ENCODE measurements at regions not wholly inside any gene's neighbourhood (a gene's known extent, or its start where the extent isn't known, plus 50 kb on each side); places are given as distances from the start of the nearest gene placed in this dataset.

GRCh38 chr9:129473523-129474244 lies 147.2 kb downstream of the C9orf50 start:
- DNase-seq (ENCODE audit: low spot score) = no peak

- DNase-seq (ENCODE audit: low spot score) = no peak
Observed at GRCh38 chr9:129472651-129473102, 148.2 kb downstream of the C9orf50 start.

- DNase-seq (ENCODE audit: low spot score) = no peak
Observed at GRCh38 chr9:129471201-129472019, 149.5 kb downstream of the C9orf50 start.

DNA sequence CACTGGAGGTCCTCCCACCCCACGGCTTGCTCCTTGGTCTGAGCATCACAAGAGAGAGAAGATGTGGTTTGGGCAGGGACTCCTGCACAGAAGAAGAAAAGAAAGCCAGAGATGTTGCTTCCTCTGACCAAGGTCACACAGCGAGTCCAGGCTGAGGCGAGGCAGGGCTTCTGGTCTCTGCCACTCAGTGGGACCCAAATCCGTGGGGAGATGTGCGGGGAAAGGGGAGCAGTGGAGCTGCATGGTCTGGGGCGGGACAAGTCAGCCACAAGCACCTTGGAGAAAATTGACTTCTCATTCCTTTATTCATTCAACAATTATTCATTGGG lies 150.9 kb downstream of the C9orf50 start:
- no peak for DNase-seq (ENCODE audit: low spot score)

DNA sequence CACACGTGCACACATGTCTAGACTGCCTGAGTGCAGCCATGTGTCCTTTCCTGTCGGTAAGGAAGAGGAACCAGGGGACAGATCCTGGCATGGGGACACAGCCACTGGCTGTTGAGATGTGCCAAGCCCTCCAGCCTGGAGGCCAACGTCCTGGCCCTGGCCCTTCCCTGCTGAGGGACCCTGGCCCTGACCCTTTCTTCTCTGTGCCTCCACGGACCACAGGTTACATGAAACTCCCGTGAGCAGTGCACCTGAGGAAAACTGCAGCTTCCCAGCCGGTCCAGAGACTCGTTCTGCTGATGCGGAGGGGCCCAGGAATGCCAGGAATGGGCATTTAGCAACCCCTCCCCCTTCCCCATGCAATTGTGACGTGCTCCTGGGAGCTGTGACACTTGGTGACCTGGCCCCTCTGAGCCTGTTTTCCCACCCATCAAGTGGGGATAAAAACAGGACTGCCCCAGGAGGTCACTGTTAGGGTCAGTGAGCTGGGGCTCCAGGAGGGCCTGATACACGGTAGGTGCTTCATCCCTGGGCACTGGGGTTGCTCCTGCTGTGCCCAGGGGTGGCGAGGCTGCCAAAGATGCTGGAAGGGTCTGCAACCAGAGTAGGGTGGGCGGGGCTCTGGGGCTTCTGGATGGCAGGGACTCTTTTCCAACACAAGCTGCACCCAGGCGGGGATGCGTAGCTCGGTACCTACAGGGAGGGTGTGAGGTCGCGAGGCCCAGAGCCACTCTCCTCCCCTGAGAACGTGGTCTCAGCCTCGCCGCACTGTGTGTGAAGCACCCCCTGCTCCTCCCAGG lies 151.5 kb downstream of the C9orf50 start:
- no peak for DNase-seq (ENCODE audit: low spot score)

DNA sequence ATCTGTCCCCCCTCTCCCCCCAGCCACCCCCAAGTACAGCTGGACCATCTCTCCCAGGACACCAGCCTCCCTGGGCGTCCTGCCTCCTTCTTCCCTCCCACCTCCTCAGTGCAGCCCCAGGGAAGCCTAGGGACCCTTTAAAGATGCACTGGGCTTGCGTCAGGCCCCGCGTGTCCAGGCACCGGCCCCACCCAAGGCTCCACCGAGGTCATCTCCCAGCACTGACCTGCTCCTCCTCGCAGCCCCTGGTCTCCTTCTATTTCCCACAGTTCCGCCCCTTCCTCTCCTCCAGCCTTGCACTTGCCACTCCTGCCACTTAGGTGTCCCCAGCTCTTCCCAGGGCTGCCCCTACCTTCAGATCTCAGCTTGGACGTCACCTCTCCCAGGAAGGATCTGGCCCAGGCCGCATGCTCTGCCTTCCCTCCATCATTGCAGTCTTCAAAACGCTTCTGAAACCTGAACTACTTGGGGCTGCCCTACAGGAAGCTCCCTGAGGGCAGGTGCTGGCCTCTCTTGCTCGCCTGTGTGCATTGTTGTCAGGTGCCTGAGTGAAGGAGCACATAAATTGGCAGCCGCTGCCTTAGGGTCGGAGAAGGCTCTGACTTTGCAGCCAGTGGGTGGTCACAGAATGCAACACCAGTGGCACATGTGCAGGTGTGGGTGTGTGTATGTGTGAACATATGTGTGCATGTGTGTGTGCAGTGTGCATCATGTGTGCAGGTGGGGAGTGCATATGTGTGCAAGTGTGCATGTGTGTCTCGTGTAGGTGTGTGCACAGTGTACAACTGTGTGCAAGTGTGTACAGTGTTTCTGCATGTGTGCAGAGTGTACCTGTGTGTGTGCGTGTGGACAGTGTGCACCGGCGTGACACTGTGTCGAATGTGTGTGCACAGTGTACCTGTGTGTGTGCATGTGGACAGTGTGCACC lies 152.9 kb downstream of the C9orf50 start:
- no peak for DNase-seq (ENCODE audit: low spot score)

- DNase-seq (ENCODE audit: low spot score) = no peak
Observed at GRCh38 chr9:129467004-129467588, 153.8 kb downstream of the C9orf50 start.

GRCh38 chr9:129465834-129466535 lies 154.9 kb downstream of the C9orf50 start:
- no peak for DNase-seq (ENCODE audit: low spot score)

GRCh38 chr9:129464972-129465833 lies 155.7 kb downstream of the C9orf50 start:
- no peak for DNase-seq (ENCODE audit: low spot score)

DNA sequence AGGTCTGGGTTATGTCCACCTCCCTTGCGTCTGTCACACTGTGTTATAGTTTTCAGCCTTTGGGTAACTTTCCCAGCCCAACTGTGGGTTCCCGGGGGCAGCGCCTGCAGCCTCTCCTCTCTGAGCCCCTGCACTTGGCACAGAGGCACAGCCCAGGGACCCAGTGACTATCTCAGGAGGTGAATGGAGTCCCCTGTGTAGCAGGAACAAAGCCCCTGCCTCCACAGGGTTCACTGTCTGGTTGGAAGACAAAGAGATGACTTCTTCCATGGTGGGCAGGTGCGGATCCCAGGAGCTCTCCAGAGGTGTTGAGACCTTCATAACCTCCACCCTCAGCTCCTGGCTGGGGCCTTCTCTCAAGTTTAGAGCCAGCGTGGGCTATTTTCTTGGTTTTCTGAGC lies 156.9 kb downstream of the C9orf50 start:
- DNase-seq (ENCODE audit: low spot score) = no peak

- no peak for DNase-seq (ENCODE audit: low spot score)
Observed at GRCh38 chr9:129463477-129463876, 157.4 kb downstream of the C9orf50 start.

DNA sequence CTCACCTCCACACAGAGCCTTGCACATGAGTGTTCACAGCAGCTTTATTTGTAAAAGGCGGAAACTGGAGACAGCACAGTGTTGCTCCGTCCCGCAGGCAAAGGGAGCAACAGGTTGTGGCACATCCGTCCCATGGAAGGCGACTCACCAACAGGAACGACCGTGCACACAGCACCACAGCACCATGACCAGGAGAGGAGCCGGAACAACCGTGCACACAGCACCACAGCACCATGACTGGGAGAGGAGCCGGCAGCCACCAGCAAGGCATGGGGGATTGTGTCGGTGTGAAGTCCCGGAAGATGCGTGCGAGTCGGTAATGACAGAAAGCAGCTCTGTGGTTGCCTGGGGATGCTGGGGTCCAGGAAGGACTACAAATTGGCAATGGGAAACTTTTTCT lies 158.5 kb downstream of the C9orf50 start:
- DNase-seq (ENCODE audit: low spot score) = no peak

GRCh38 chr9:129460323-129461261 lies 160.3 kb downstream of the C9orf50 start:
- DNase-seq (ENCODE audit: low spot score) = peak; percentile 93

- no peak for DNase-seq (ENCODE audit: low spot score)
Observed at GRCh38 chr9:129459547-129460322, 161.2 kb downstream of the C9orf50 start.

DNA sequence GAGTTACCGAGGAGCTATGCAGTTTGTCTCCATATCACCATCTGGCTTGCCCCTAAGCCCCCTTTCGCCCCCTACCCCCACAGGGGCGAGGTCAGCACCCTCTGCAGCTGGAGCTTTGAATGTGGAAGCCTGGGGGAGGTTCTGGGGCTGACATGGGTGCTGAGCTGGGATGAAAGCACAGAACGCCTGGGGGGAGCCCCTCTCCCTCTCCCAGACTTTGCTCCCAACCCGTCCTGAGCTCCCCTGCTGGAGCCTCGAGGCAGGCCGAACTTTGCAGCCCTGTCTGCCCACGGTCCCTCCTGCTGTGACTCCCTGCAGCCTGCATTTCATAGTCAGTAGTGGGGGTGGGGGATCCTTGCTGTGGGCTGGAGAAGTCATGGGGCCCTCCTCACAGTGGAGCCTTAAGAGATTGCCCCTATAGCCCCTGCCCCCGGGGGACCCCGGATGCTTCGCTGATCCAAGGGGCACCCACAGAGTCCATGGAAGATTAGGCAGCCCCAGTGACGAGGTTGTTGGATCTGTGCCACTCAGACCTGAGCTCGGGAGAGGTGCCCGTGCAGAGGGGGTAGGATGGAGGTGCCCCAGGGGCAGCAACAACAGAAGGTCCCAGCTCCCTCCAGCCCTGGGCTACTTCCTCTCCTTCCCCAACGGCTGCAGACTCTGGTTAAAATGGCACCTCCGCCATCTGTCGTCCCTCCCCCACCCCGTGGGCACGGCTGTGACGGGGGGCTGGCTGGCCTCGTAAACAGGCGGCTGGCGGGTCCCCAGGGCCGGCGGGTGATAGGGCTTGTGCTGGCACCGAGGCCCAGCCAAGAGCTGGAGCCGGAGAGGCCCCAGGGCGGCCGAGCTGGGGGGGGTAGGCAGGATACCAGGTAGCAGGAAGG lies 162.0 kb downstream of the C9orf50 start:
- no peak for DNase-seq (ENCODE audit: low spot score)

GRCh38 chr9:129458155-129458661 lies 162.7 kb downstream of the C9orf50 start:
- peak; percentile 66 for DNase-seq (ENCODE audit: low spot score)
